ENCODE measurements at regions not wholly inside any gene's neighbourhood (a gene's known extent, or its start where the extent isn't known, plus 50 kb on each side); places are given as distances from the start of the nearest gene placed in this dataset.

DNA sequence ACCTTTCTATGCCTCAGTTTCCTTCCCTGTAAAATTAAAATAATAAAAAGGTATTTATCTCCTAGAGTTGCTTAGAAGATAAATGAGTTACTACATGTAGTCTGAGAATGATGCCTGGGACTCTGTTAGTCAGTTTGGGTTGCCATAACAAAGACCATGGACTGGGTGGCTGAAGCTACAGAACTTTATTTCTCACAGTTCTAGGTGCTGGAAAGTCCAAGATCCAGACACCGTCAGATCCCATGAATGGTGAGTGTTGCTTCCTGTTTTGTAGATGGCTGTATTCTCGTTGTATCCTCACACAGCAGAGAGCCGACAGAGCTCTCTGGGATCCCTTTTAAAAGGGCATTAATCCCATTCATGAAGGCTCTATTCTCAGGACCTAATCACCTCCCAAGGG is 64.0 kb upstream of the LTA4H start:
- no peak for DNase-seq
- H3K4me3 ChIP-seq (ENCODE audit: control insufficient read depth in 1 of 2, extremely low read depth in 1 of 2, low read length in 1 of 2) = no peak overlapping the region
- ChIA-PET POLR2A (interaction anchor here (0.6 kb wide), 2 partner anchors 105 to 460 kb away, joined by 3 to 6 read pairs; no protein-coding TSS in a partner anchor), CTCF (interaction anchor here in 1 of 2 donors (0.6 to 1.6 kb wide), 6 partner anchors 8 to 417 kb away, joined by 3 to 6 read pairs (median 4); no protein-coding TSS in a partner anchor)
- WGBS (ENCODE audit: insufficient coverage) = no CpG with 5 or more reads among the region's 3 CpGs
- no peaks in the 10 kb centered on the region for H3K36me3 Mint-ChIP-seq
- no peaks in the 10 kb centered on the region for H3K9me3 Mint-ChIP-seq
- H3K27ac ChIP-seq (ENCODE audit: low read length) = no peak overlapping the region
- ATAC-seq (replicated peaks in 1 of 4) = no peak
- H3K27me3 Mint-ChIP-seq = no peaks in the 10 kb centered on the region
- H3K9me3 ChIP-seq = no peaks in the 10 kb centered on the region
- no peaks in the 10 kb centered on the region for H3K36me3 ChIP-seq (ENCODE audit: control insufficient read depth in 2 of 2, extremely low read depth in 1 of 2, insufficient read depth in 1 of 2, low read length in 1 of 2)
- H3K4me1 Mint-ChIP-seq = peaks cover 30 to 40% (median 32%) of the 10 kb centered on the region in 3 donors
- H3K4me1 ChIP-seq (ENCODE audit: control insufficient read depth in 1 of 2, extremely low read depth in 1 of 2, insufficient read depth in 2 of 2, low read length in 2 of 2) = peaks cover 25 to 28% of the 10 kb centered on the region in 2 experiments
- H3K27me3 ChIP-seq (replicated peaks in 1 of 2; ENCODE audit: control insufficient read depth in 2 of 2, extremely low read depth in 1 of 2, insufficient read depth in 2 of 2, low read length in 1 of 2) = no peaks in the 10 kb centered on the region
- peak overlapping the region in 1 of 2 donors; percentile 34 for H3K27ac Mint-ChIP-seq
- H3K4me3 Mint-ChIP-seq = peak overlapping the region in 1 of 3 donors; percentile 51

DNA sequence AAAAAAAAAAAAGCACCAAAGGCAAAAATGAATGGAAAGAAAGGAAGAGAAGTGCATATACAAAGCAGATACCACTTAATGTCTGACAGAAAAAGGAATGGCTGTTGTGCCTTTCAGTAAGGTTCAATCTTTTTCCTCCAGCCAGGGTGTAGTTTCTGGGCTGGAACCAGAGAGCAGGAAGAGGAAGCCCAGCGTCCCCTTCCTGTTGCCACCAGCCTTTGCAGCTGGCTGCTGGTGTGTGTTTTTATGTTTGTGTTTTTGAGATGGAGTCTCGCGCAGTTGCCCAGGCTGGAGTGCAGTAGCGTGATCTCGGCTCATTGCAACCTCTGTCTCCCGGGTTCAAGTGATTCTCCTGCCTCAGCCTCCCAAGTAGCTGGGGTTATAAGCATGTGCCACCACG is 64.6 kb upstream of the LTA4H start:
- CTCF ChIA-PET = interaction anchor here in 1 of 2 donors (0.6 to 1.6 kb wide), 6 partner anchors 9 to 417 kb away, joined by 3 to 6 read pairs (median 4); no protein-coding TSS in a partner anchor
- H3K4me3 ChIP-seq (ENCODE audit: control insufficient read depth in 1 of 2, extremely low read depth in 1 of 2, low read length in 1 of 2) = peak overlapping the region in 1 of 2 donors; percentile 47
- H3K36me3 ChIP-seq (ENCODE audit: control insufficient read depth in 2 of 2, extremely low read depth in 1 of 2, insufficient read depth in 1 of 2, low read length in 1 of 2) = no peaks in the 10 kb centered on the region
- no peaks in the 10 kb centered on the region for H3K9me3 ChIP-seq
- peaks cover 23 to 25% of the 10 kb centered on the region in 2 experiments for H3K4me1 ChIP-seq (ENCODE audit: control insufficient read depth in 1 of 2, extremely low read depth in 1 of 2, insufficient read depth in 2 of 2, low read length in 2 of 2)
- H3K36me3 Mint-ChIP-seq = no peaks in the 10 kb centered on the region
- H3K9me3 Mint-ChIP-seq = no peaks in the 10 kb centered on the region
- POLR2A ChIA-PET = interaction anchor here (0.6 to 0.7 kb wide), 3 partner anchors 104 to 460 kb away, joined by 3 to 6 read pairs (median 4); no protein-coding TSS in a partner anchor
- no peaks in the 10 kb centered on the region for H3K27me3 Mint-ChIP-seq
- no peaks in the 10 kb centered on the region for H3K27me3 ChIP-seq (replicated peaks in 1 of 2; ENCODE audit: control insufficient read depth in 2 of 2, extremely low read depth in 1 of 2, insufficient read depth in 2 of 2, low read length in 1 of 2)
- 56% methylated on average over 4 of the region's 7 CpGs for WGBS (ENCODE audit: insufficient coverage)
- DNase-seq (peak in 10 of 35 experiments; percentile 6 to 32 (median 11)), ATAC-seq (replicated peaks in 1 of 4) (peak in 3 of 4 experiments; percentile 53 to 68 (median 55))
- peaks cover 25 to 34% (median 26%) of the 10 kb centered on the region in 3 donors for H3K4me1 Mint-ChIP-seq
- peak overlapping the region; percentile 72 to 80 for H3K27ac Mint-ChIP-seq
- no peak overlapping the region for H3K27ac ChIP-seq (ENCODE audit: low read length)
- peak overlapping the region in 1 of 3 donors; percentile 51 for H3K4me3 Mint-ChIP-seq

- no peaks in the 10 kb centered on the region for H3K36me3 ChIP-seq (ENCODE audit: control insufficient read depth in 2 of 2, extremely low read depth in 1 of 2, insufficient read depth in 1 of 2, low read length in 1 of 2)
- no peak overlapping the region for H3K27ac Mint-ChIP-seq
- DNase-seq (no peak), ATAC-seq (replicated peaks in 1 of 4) (no peak)
- H3K27me3 ChIP-seq (replicated peaks in 1 of 2; ENCODE audit: control insufficient read depth in 2 of 2, extremely low read depth in 1 of 2, insufficient read depth in 2 of 2, low read length in 1 of 2) = no peaks in the 10 kb centered on the region
- H3K9me3 Mint-ChIP-seq = no peaks in the 10 kb centered on the region
- H3K9me3 ChIP-seq = no peaks in the 10 kb centered on the region
- POLR2A ChIA-PET = interaction anchor here in 1 of 2 donors (0.6 kb wide), 1 partner anchor 405 kb away, joined by 7 read pairs; no protein-coding TSS in a partner anchor
- H3K4me3 Mint-ChIP-seq = no peak overlapping the region
- no peak overlapping the region for H3K27ac ChIP-seq (ENCODE audit: low read length)
- peaks cover 24 to 37% (median 28%) of the 10 kb centered on the region in 3 donors for H3K4me1 Mint-ChIP-seq
- H3K4me1 ChIP-seq (ENCODE audit: control insufficient read depth in 1 of 2, extremely low read depth in 1 of 2, insufficient read depth in 2 of 2, low read length in 2 of 2) = peaks cover 23 to 25% of the 10 kb centered on the region in 2 experiments
- CTCF ChIA-PET = interaction anchor here in 1 of 2 donors (0.5 to 0.6 kb wide), 2 partner anchors 24 to 201 kb away, joined by 3 read pairs; no protein-coding TSS in a partner anchor
- 100% methylated on average over 1 of the region's 2 CpGs for WGBS (ENCODE audit: insufficient coverage)
- H3K4me3 ChIP-seq (ENCODE audit: control insufficient read depth in 1 of 2, extremely low read depth in 1 of 2, low read length in 1 of 2) = no peak overlapping the region
- H3K27me3 Mint-ChIP-seq = no peaks in the 10 kb centered on the region
- no peaks in the 10 kb centered on the region for H3K36me3 Mint-ChIP-seq
These were observed 66.4 kb upstream of the LTA4H start for GRCh38 chr12:96101806-96102205.

- Histone ChIP-seq H3K9me3 (no peaks in the 10 kb centered on the region), H3K27me3 (replicated peaks in 1 of 2; ENCODE audit: control insufficient read depth in 2 of 2, extremely low read depth in 1 of 2, insufficient read depth in 2 of 2, low read length in 1 of 2) (no peaks in the 10 kb centered on the region), H3K27ac (ENCODE audit: low read length) (no peak overlapping the region), H3K4me3 (ENCODE audit: control insufficient read depth in 1 of 2, extremely low read depth in 1 of 2, low read length in 1 of 2) (no peak overlapping the region), H3K36me3 (ENCODE audit: control insufficient read depth in 2 of 2, extremely low read depth in 1 of 2, insufficient read depth in 1 of 2, low read length in 1 of 2) (no peaks in the 10 kb centered on the region), H3K4me1 (ENCODE audit: control insufficient read depth in 1 of 2, extremely low read depth in 1 of 2, insufficient read depth in 2 of 2, low read length in 2 of 2) (peaks cover 27 to 34% of the 10 kb centered on the region in 2 experiments)
- no peaks in the 10 kb centered on the region for H3K36me3 Mint-ChIP-seq
- no peaks in the 10 kb centered on the region for H3K27me3 Mint-ChIP-seq
- H3K4me3 Mint-ChIP-seq = no peak overlapping the region
- peaks cover 29 to 47% (median 39%) of the 10 kb centered on the region in 3 donors for H3K4me1 Mint-ChIP-seq
- ChIA-PET POLR2A (no interaction called here), CTCF (interaction anchor here (0.6 to 0.7 kb wide), 3 partner anchors 48 to 281 kb away, joined by 3 to 4 read pairs (median 3); no protein-coding TSS in a partner anchor)
- DNase-seq (no peak), ATAC-seq (replicated peaks in 1 of 4) (no peak)
- WGBS (ENCODE audit: insufficient coverage) = 54% methylated on average over 4 of the region's 8 CpGs
- no peaks in the 10 kb centered on the region for H3K9me3 Mint-ChIP-seq
- no peak overlapping the region for H3K27ac Mint-ChIP-seq
These were observed 67.8 kb upstream of the LTA4H start for GRCh38 chr12:96103067-96103644.

- no peak for DNase-seq
- Histone ChIP-seq H3K27me3 (replicated peaks in 1 of 2; ENCODE audit: control insufficient read depth in 2 of 2, extremely low read depth in 1 of 2, insufficient read depth in 2 of 2, low read length in 1 of 2) (no peaks in the 10 kb centered on the region), H3K27ac (ENCODE audit: low read length) (no peak overlapping the region), H3K4me1 (ENCODE audit: control insufficient read depth in 1 of 2, extremely low read depth in 1 of 2, insufficient read depth in 2 of 2, low read length in 2 of 2) (peaks cover 19 to 30% of the 10 kb centered on the region in 2 experiments), H3K9me3 (no peaks in the 10 kb centered on the region), H3K4me3 (ENCODE audit: control insufficient read depth in 1 of 2, extremely low read depth in 1 of 2, low read length in 1 of 2) (no peak overlapping the region), H3K36me3 (ENCODE audit: control insufficient read depth in 2 of 2, extremely low read depth in 1 of 2, insufficient read depth in 1 of 2, low read length in 1 of 2) (no peaks in the 10 kb centered on the region)
- Mint-ChIP-seq H3K4me1 (peaks cover 23 to 45% (median 35%) of the 10 kb centered on the region in 3 donors), H3K27ac (no peak overlapping the region), H3K27me3 (no peaks in the 10 kb centered on the region), H3K9me3 (no peaks in the 10 kb centered on the region), H3K36me3 (no peaks in the 10 kb centered on the region), H3K4me3 (no peak overlapping the region)
- 92% methylated on average over 3 of the region's 7 CpGs for WGBS (ENCODE audit: insufficient coverage)
- CTCF ChIA-PET = no interaction called here
- ATAC-seq (replicated peaks in 1 of 4) = no peak
- POLR2A ChIA-PET = no interaction called here
These were observed 69.2 kb upstream of the LTA4H start for GRCh38 chr12:96104566-96104965.

- WGBS (ENCODE audit: insufficient coverage) = no CpG with 5 or more reads among the region's 2 CpGs
- peaks cover 16 to 37% (median 30%) of the 10 kb centered on the region in 3 donors for H3K4me1 Mint-ChIP-seq
- Histone ChIP-seq H3K4me3 (ENCODE audit: control insufficient read depth in 1 of 2, extremely low read depth in 1 of 2, low read length in 1 of 2) (no peak overlapping the region), H3K4me1 (ENCODE audit: control insufficient read depth in 1 of 2, extremely low read depth in 1 of 2, insufficient read depth in 2 of 2, low read length in 2 of 2) (peaks cover 10 to 21% of the 10 kb centered on the region in 2 experiments), H3K27ac (ENCODE audit: low read length) (no peak overlapping the region), H3K9me3 (no peaks in the 10 kb centered on the region), H3K27me3 (replicated peaks in 1 of 2; ENCODE audit: control insufficient read depth in 2 of 2, extremely low read depth in 1 of 2, insufficient read depth in 2 of 2, low read length in 1 of 2) (no peaks in the 10 kb centered on the region), H3K36me3 (ENCODE audit: control insufficient read depth in 2 of 2, extremely low read depth in 1 of 2, insufficient read depth in 1 of 2, low read length in 1 of 2) (no peaks in the 10 kb centered on the region)
- no peak overlapping the region for H3K27ac Mint-ChIP-seq
- ChIA-PET CTCF (interaction anchor here in 1 of 2 donors (0.7 kb wide), 2 partner anchors 106 to 1116 kb away, joined by 3 to 9 read pairs; no protein-coding TSS in a partner anchor), POLR2A (interaction anchor here in 1 of 2 donors (0.6 kb wide), 1 partner anchor 8 kb away, joined by 3 read pairs; no protein-coding TSS in a partner anchor)
- DNase-seq (no peak), ATAC-seq (replicated peaks in 1 of 4) (no peak)
- H3K27me3 Mint-ChIP-seq = no peaks in the 10 kb centered on the region
- no peaks in the 10 kb centered on the region for H3K36me3 Mint-ChIP-seq
- H3K9me3 Mint-ChIP-seq = no peaks in the 10 kb centered on the region
- H3K4me3 Mint-ChIP-seq = no peak overlapping the region
These were observed 70.8 kb upstream of the LTA4H start for GRCh38 chr12:96106137-96106536.

Measured in T-cell (primary cell).